ENCODE measurements at regions not wholly inside any gene's neighbourhood (a gene's known extent, or its start where the extent isn't known, plus 50 kb on each side); places are given as distances from the start of the nearest gene placed in this dataset.

DNA sequence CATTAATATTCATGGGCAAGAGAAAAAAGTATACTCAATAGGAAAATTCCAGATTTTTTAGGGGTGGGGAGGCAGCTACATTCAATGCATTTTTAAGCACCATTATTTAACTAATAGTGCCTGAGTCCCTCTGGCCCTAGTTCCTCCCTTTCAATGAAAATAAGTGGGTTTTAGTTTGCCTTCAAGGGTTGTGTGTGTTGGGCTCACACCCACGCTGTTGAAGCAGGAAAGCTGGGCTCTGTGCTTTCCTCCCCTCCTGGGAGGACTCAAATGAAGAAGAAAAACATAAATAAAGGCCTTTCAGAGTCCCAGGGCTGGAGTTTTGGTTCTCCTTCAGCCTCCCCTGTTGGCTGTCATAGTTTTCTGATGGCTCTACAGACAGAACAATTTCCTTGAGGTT is 366.2 kb downstream of the MIAT start:
- no peak for TF ChIP-seq EZH2 (optimal IDR thresholded peaks at IDR 0.05; ENCODE audit: low read depth, low read length)
- TF ChIP-seq, protein P1, sequence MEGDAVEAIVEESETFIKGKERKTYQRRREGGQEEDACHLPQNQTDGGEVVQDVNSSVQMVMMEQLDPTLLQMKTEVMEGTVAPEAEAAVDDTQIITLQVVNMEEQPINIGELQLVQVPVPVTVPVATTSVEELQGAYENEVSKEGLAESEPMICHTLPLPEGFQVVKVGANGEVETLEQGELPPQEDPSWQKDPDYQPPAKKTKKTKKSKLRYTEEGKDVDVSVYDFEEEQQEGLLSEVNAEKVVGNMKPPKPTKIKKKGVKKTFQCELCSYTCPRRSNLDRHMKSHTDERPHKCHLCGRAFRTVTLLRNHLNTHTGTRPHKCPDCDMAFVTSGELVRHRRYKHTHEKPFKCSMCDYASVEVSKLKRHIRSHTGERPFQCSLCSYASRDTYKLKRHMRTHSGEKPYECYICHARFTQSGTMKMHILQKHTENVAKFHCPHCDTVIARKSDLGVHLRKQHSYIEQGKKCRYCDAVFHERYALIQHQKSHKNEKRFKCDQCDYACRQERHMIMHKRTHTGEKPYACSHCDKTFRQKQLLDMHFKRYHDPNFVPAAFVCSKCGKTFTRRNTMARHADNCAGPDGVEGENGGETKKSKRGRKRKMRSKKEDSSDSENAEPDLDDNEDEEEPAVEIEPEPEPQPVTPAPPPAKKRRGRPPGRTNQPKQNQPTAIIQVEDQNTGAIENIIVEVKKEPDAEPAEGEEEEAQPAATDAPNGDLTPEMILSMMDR (IDR thresholded peaks at IDR 0.05; ENCODE audit: low read length): no peak

All from MM.1S (cell line).